HG02884 (cell line): ENCODE measurements at regions not wholly inside any gene's neighbourhood (a gene's known extent, or its start where the extent isn't known, plus 50 kb on each side); places are given as distances from the start of the nearest gene placed in this dataset.
A peak's percentile ranks its signal among the peaks of the same experiment; 100 is the strongest.

ENCODE experiments used
- ATAC-seq: cut with Tn5 transposase; IDR thresholded peaks from one replicate; pipeline ENCODE4 v1.9.1; 2021; ENCODE audit warnings: mild to moderate bottlenecking, moderate library complexity; ENCODE audit not compliant: unreplicated experiment

DNA sequence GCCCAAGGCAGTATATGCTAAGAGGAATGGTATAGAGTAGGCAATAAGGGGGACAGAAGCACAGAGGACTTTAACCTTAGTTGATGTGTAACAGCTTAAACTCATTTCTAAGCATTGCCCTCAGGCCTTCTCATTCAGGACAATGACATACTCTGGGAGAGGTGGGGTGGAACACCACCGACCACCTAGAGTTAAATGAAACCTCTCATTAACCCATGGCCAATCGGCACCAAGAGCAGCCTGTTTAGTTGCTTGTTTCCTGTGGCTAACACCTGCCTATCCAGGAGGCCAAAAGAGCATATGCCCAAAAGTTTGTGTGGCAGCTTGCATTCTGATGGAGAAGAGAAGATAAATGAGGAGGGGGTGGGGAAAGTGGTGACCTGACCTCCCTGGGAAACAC, 50.0 kb downstream of the PABIR2 start:
- no peak for ATAC-seq

DNA sequence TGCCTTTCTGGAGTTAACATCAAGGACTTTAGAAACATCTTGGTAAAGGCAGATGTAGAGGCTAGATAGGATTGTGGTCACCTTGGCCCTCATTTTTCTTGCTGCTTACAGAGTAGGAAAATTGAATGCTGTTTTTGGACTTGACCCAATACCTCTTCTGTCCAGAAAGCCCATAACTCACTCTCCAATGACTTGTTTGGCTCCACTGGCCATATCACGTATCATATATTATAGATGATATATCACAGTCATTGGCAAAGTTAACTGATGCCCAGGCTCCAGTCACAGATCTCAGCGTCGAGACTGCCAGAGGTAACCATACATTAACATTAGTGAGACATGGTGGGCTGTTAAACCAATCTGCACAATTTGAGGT, 50.6 kb downstream of the PABIR2 start:
- ATAC-seq: no peak

DNA sequence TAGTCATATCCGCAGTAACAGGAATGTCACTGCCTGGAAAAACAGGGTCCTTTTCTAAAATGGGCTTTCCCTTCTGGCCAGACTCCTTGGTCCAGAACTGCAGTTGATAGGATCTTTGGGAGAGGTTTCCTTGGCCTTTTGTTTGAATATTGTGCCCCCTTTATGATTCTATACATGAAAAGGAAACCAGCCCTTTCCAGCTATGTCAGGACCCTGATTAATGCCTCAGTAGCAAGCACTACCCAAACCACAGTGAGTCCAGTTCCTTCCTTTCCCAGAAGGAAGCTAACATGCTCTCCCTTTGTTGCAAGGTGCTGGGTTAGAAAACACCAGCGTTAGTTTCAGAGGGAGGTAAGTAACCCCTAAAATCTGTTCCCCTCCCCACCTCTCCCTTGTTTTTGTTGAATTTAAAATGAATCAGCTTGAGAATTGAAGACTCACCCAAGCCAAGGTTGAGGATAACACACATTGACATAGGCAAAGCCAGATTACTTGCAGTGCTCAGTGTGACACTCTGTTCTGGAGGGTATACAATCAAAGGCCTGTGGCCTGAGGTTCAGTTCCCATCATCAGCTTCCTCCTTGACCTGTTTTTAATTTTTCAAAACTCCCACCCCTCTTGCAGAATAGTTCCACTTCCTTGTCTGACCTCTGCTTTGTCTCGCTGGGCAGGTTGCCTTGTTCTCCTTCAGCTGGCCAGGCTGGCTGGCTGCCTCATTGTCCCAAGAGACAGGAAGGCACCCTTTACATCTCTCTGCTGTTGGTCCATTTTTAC, 51.2 kb downstream of the PABIR2 start:
- ATAC-seq: no peak

DNA sequence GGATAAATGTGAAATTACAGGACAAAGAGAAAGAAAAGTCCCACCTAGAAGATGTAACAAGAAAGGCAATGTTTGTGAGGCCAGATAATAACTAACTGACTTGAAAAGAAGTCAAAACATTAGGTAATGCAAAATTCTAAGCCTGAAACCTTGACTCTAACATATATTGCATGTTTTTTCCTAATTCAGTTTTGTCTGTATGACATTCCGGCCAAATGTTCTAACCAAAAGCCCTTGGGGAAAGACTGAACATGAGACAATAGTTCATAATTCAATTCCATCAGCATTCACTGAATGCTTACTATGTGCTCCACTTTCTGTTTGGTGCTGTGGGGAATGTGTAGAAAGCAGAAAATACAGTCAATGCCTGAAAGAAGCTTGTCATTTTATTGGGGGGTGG, 53.9 kb downstream of the PABIR2 start:
- no peak for ATAC-seq

DNA sequence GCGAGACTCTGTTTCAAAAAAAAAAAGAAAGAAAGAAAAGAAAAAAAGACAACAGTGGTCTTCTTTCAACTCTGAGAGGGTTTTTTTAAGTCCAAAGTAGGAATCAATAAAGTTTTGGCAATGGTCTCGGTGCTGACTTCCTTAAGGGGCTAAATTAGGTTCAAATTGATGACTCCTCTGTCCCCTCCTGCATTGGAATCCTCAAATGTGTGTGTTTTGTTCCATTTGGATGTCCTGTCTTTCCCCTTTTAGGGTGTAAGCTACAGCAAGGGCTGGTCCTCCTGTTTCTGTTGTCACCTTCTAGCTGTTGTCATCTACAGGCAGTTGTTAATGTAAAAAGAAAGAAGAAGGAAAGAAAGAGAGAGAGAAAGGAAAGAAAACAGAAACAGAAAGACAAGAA, 54.4 kb downstream of the PABIR2 start:
- no peak for ATAC-seq

DNA sequence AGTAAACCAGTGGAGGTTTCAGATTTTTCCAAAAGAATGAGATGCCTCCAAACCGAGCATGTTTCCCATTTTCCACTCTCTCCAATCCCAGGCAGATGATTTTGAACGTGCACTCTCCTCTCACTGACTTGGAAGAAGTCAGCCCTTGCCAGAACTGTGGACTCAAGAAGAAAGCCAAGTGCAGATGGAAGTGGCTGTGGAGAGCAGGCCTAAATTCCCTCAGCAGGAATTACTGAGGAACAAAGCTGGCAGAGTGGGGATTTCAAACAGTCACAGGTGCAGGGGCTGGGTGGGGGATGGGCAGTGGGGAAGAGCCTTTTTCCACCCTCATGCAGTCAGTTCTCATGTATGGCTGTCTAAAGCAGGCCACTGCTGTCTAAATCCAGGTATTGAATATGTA, 55.3 kb downstream of the PABIR2 start:
- no peak for ATAC-seq

DNA sequence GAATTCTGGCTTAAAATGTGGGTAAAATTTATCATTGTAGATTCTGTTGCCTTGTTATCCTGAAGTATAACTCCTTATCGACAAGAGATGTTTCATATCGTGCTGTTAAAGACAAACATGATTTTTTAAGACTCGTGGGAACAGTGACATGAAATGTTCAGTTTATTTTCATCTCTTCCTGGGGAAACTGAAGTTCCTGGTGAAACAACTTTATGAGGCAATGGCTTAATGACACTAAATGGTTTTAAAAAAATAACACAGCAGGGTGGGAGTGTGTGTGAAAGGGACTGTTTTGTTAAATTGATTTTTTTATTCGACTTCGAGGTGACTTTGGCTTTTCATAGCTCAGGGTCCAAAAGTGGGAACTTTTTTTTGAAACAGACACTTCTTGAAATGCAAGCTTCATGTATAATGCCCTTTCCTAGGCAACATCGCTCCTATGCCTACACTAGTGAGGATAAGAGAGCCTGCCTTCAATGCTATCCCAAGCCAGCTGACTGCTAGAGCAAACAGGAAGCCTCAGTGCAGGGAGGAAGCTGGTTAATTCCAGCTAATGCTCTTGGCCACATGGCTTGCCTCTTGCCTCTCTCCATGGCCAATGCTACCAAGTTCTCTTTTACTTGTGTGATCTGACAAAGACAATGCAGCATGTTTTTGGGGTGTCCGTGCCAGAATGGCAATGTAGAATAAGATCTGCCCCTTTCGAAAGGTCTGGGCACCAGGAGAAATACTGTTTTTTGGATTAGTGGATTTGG, 57.8 kb downstream of the PABIR2 start:
- no peak for ATAC-seq

DNA sequence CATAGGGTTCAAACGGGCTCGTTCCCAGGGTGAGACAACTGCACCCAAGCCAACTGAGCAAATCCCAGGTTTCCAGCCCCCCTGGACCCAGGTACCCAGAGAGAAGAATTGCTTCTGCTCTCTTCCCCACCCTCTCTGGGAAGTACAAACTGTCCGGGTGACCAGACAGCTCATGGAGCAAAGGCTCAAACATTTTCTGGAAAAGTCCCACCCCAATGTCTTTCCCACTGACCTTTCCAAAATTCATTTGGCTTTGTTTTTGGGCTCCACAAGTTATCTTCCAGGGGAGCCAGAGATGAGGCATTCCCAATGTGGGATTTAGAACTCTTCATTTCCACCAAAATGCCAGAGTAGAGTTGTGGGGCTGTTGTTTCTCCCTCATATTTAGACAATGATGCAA, 58.6 kb downstream of the PABIR2 start:
- no peak for ATAC-seq

DNA sequence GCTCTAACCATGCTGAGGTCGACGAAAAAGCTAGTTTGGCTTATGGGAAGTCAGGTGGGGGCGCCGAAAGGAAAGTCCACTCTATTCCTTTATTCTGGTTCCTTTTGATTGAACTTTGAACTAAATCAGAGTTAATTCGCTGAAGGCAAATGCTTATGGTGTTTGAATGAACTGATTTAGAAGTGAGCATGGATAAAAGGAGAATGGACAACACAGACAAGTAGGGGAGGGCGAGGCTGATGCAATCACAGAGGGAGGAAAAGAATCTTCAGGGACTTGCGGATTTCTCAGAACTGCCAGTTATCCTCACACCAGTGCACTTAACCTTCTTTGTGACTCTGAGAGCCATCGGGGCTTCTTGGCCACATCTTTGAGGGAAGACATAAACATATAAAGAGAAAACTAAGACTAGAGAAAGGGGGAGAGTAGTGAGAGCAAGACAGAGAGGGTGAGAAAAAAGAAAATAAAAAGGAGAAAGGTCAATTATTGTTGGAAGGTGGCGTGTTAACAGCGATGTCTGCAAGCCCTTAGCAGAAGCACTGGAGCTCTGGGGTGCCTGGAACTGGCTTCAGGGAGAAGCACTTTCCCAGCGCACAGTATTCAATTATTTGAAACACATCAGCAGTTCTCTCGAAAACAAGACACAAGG, 59.2 kb downstream of the PABIR2 start:
- ATAC-seq: no peak

DNA sequence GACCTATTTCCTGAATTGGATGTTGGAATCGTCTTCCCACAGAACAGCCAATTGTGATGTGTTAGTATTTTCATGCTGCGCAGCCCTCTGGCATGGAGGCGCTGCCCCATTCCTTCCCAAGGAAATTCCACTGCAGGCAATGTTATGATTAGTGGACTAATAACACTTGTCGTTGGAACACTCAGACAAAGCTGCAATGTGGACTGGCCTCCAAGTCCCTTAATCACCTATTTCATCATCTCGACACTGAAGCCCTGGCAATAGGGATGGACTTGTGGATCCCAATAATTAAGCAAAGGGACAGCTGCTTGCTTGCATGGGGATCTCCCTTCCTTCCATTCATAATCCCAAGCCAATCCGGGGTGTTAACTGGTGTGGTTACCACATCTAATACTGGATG, 59.9 kb downstream of the PABIR2 start:
- ATAC-seq: no peak

DNA sequence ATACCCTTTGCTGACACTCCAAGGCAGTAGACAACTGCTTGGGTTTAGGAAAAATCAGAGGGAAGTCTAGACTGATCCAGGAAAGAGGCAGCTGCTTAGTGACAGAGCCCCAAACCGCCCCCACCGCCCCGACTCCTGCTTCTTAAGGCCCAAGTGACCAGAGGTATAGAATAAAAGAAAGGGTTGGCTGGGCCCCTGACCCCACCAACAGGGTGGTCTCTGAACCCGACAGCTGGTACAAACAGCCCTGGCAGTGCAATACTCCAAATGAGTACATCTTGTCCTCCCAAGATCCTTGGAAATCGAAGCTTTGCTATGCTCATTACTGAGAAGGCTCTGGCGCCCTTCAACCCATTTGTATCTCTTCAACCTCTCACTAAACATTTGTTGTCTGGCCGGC, 60.6 kb downstream of the PABIR2 start:
- ATAC-seq: no peak

DNA sequence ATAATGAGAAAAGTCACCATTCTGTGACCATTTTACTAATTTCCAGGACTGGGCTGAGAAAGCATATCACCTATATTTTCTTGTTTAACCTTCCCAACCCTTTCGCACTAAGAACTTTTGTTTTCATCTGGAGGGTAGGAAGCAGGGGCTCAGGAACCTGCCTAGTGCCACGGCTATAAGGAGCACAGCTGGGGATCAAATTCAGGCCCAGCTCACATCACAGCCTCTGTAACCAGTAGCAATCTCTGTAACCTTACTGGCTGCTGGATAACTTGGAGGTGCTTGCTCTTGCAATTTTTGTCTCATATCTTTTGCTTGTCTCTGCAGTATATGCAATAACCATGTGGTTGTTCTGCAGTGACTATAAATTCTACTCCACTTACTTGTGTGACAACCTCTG, 62.0 kb downstream of the PABIR2 start:
- ATAC-seq: no peak

DNA sequence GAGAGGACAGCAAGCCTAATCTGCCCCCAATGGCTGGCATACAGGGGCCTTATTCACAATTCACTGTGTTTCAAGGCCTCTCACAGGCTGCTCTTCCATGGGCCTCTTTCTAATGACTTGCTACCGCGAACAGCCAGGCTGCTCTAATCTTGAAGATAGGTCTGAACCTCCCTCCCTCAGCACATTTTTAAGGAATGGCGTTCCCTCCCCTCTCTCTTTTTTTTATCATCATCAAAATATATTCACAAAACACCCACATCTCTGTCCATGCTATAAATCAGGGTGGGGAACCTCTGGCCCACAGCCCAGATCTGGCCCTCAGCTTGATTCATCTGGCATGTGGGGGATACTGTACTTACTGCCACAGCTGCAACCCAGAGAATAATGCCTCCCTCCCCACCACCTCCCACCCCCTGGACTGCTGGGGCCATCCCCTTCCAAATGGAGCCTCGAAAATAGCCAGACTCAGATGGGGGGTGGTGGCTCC, 62.5 kb downstream of the PABIR2 start:
- no peak for ATAC-seq

DNA sequence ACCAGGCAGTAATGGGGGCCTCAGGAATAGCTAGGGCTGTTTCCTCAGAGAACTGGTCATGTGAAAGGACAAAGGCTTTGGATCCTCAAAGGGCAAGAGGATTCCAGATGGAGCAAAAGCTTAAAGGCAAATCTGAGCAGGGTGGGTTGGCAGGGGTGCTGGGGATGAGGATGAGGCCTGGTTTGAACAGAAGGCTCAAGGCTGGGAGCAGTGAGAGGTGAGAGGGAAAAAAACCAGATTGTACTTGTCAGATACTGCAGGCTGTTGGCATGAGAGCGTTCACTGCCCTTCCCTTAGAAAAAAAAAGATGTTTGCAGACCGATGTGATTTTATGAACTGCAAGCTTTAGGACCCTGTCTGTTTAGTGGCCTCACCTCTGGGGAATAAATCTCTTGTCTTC, 63.4 kb downstream of the PABIR2 start:
- no peak for ATAC-seq

DNA sequence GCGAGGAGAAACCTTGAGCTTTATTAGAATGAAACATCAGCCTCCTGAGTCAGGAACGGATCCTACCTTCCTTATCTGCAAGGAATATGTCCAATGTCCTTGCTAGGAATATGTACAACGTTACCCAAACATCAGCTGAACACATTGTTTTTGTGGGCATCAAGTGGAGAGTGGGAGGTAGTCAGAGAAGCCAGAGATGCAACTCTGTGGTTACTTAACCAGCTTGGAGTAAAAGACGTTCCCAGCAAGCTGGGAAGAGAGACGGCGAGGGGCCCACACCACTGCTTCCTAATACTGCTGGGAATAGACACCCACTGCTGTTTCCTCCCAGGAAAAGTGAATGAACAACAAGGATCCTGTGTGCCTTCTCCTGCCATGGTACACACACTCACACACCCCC, 64.3 kb downstream of the PABIR2 start:
- no peak for ATAC-seq

DNA sequence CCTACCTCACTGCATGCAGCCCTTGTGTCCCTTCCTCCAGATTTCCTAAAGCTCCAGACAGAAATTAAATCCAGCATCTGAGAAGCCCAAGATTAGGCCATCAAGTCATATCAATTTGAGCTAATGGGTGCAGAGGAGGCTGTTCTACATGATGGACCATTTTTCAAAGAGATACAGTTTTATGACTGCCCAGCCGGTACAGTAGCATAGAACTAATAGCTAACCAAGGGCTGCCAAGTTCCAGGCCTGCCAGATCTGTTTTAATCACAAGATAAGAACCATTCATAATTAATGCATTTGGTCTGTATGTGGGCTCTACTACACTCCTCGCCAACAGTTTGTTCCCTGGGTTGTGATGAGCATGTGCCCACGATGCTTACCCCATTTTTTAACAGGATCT, 64.9 kb downstream of the PABIR2 start:
- no peak for ATAC-seq

DNA sequence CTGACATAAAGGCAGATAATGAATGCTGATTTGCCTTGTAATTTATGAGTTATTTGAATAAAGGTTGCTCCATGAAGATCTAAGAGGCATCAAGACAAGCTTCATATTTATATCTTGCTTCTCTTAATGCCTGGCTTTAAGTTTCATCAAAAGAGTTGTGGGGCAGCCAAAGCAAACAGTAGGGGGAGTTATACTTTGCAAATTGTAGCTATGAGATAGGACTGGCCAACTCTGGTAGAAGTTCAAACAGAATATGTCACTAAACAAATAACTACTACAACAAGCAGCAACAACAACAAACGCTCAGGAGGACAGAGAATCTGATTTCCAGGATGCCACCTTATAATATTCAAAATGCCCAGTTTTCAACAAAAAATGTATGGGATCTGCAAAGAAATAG, 69.1 kb upstream of the PLAC1 start:
- ATAC-seq: no peak

DNA sequence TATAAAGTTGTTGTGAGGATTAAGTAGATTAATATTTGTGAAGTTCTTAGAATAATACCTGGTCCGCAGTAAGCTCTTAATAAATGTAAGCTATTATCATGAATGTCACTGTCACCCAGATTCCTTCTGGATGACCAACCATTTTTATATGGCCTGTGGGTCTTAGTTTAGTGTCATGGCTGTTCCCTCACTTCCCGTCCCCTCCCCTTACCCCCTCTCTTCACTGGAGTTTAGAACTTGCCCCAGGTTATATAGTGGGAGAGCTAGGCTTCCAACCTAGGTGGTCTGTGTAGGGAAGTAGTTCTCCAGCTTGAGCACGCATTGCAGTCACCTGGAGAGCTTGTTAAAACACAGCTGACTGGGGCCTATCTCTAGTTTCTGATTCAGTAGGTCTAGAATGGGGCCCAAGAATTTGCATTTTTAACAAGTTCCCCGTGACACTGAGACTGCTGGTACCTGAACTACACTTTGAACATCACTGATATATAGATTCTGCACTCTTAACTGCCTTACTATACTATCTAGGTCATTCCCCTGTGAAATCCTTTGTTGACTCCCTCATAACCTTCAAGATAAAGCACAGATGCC, 66.9 kb upstream of the PLAC1 start:
- no peak for ATAC-seq

DNA sequence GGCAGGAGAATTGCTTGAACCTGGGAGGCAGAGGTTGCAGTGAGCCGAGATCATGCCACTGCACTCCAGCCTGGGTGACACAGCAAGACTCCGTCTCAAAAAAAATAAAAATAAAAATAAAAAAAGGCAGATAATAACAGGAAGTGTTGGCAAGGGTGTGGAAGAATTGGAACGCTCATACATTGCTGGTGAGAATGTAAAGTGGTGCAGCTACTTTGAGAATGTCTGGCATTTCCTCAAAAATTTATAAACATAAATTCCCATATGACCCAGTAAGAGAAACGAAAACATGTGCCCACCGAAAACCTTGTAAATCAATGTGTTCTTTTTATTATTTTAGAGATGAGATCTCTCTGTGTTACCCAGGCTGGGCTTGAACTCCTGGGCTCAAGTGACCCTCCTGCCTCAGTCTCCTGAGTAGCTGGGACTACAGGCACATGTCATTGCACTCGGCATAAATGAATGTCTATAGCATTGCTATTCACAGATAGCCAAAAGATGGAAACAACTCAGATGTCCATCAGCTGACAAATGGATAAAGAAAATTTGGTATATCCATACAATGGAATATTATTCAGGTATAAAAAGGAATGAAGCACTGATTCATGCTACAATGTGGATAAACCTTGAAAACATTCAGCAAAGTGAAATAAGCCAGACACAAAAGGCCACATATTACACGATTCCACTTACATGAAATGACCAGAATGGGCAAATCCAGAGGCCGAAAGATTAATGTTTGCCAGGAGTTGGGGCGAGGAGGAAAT, 63.7 kb upstream of the PLAC1 start:
- ATAC-seq: no peak

DNA sequence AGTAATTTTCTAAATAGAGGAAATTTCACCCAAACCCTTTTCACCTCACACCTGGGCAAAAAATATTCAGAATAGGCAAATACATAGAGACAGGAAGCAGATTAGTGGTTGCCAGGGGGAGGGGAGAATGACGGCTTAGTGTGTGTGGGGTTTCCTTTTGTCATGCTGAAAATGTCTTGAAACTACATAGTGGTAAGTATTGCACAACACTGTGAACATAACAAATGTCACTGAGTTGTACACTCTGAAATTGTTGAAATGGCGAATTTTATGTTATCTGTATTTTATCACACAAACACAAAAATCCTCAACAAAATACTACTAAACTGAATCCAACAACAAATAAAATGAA, 60.7 kb upstream of the PLAC1 start:
- ATAC-seq: peak; percentile 55
